Panc1 (cell line): ENCODE measurements at regions not wholly inside any gene's neighbourhood (a gene's known extent, or its start where the extent isn't known, plus 50 kb on each side); places are given as distances from the start of the nearest gene placed in this dataset.

Experiments used
- ATAC-seq: fragments of 200-7000 bp; cut with Tn5 transposase; 2 replicates; pipeline ENCODE4 v1.9.1; 2020; ENCODE audit warnings: mild to moderate bottlenecking, moderate library complexity
- BruUV-seq: library from RNA; stranded (reverse); fragments of 400-500 nt; replicated peaks from 2 replicates; lab custom pipeline; 2021; lab: Mats Ljungman, UMichigan
- CTCF ChIA-PET: fragments of 300-600 bp; sonication (Branson Sonifier 250); formaldehyde crosslinking; loops from one replicate; lab custom pipeline; 2022; ENCODE audit warnings: antibody characterized with exemption; lab: Charles Lee
- POLR2A ChIA-PET: fragments of 300-600 bp; sonication (Branson Sonifier 250); formaldehyde crosslinking; loops from one replicate; lab custom pipeline; 2022; ENCODE audit warnings: antibody characterized with exemption; lab: Charles Lee
- DNase-seq: peaks from one replicate; pipeline ENCODE4 v3.0.0-alpha.2; 2010; ENCODE audit warnings: low read depth, low spot score
- H3K27ac ChIP-seq: 2 replicates; pipeline ENCODE4 v1.5.1; 2011; ENCODE audit warnings: mild to moderate bottlenecking, low read length, inconsistent platforms
- H3K27me3 ChIP-seq: fragments of 200-500 bp; sonication (Bioruptor generic); 2 replicates; pipeline ENCODE4 v1.6.0; 2014; ENCODE audit warnings: low read length, inconsistent platforms; ENCODE audit not compliant: control insufficient read depth, insufficient read depth
- H3K36me3 ChIP-seq: fragments of 200-500 bp; sonication (Bioruptor generic); 2 replicates; pipeline ENCODE4 v1.5.1; 2014; ENCODE audit warnings: inconsistent platforms, mild to moderate bottlenecking, low read length, moderate library complexity; ENCODE audit not compliant: control insufficient read depth, insufficient read depth
- H3K4me1 ChIP-seq: 2 replicates; pipeline ENCODE4 v1.5.1; 2011; ENCODE audit warnings: inconsistent platforms, mild to moderate bottlenecking, low read length, moderate library complexity; ENCODE audit not compliant: control insufficient read depth, insufficient read depth
- H3K4me3 ChIP-seq, 2 experiments: 2 replicates each; pipeline ENCODE4 v1.5.1; 2011 to 2012; ENCODE audit warnings: low read depth in 2 of 2, low read length in 2 of 2, mild to moderate bottlenecking in 2 of 2, inconsistent platforms in 1 of 2, moderate library complexity in 1 of 2
- H3K9me3 ChIP-seq: fragments of 200-500 bp; sonication (Bioruptor generic); 2 replicates; pipeline ENCODE4 v1.5.1; 2014; ENCODE audit warnings: low read depth, mild to moderate bottlenecking, inconsistent platforms, low read length, moderate library complexity; ENCODE audit not compliant: control insufficient read depth, insufficient read depth
- POLR2AphosphoS5 ChIP-seq: IDR thresholded peaks from 2 replicates; pipeline ENCODE4 v1.6.1; 2012; ENCODE audit warnings: mild to moderate bottlenecking, low read depth, low read length, moderate library complexity
- SIN3A ChIP-seq: IDR thresholded peaks from 2 replicates; pipeline ENCODE4 v1.6.1; 2012; ENCODE audit warnings: low read depth, mild to moderate bottlenecking, low read length, moderate library complexity, borderline replicate concordance; ENCODE audit not compliant: insufficient read depth
- TCF7L2 ChIP-seq: IDR thresholded peaks from 2 replicates; pipeline ENCODE4 v1.6.1; 2011; ENCODE audit warnings: mild to moderate bottlenecking, low read depth, low read length, inconsistent platforms
- in situ Hi-C: cut with HindIII; loops from 2 replicates; pipeline ENCODE4 v1.10.0; 2016; ENCODE audit warnings: low sequenced_read_pairs, low pct_unique_long_range_greater_than_20kb
- intact Hi-C: fragments of 100-400 bp; cut with micrococcal nuclease; formaldehyde crosslinking; loops from one replicate; pipeline ENCODE4 v1.10.0; 2022; ENCODE audit not compliant: unreplicated experiment
- TF ChIP-seq, protein P1 (sequence below): fragments of 450-650 bp; IDR thresholded peaks from 2 replicates; pipeline ENCODE4 v1.5.1; 2017; ENCODE audit warnings: mild to moderate bottlenecking
- TF ChIP-seq, protein P2 (sequence below), 2 experiments: IDR thresholded peaks; 2 replicates each; pipeline ENCODE4 v1.6.1; 2011 to 2012; ENCODE audit warnings: low read depth in 2 of 2, control low read depth in 1 of 2, low read length in 1 of 2, mild to moderate bottlenecking in 1 of 2, moderate library complexity in 1 of 2; ENCODE audit not compliant: insufficient read depth in 1 of 2

DNA sequence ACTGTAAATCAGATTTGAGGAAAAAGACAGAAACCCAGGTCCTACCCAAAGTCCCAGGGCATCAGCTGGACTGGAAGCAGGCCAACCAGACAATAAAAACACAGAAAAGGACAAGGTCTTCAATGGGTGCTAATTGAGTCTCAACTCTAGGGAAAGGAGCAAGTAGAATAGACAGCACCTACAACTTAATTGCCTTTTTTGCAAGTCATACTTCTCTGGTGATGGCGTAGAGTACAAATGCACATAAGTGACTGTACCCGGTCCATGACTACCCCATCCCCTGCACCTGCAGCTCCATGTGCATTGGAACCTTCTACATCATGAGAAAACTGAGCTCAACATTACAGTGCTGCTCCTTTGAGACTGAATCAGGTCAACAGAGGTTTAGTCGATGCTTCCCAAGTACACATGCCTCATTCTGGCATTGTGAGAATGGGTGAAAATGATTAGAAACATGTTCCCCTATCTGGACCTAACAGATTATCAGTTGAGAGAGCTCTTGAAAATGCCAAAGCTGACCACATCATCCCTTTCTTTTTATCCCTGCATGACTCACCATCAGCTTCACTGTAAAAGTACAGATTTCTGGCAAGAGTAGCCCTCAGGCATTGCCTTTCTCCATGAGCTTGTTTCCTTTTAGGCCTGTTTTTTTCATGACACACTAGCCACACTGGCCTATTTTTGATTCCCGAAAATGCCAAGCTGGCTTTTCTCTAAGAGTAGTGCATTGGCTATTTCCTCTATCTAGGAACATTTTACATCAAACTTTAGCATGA, 298.3 kb downstream of the HS3ST1 start:
- H3K27ac ChIP-seq = no peak overlapping the region
- H3K36me3 ChIP-seq = no peaks in the 10 kb centered on the region
- no peaks in the 10 kb centered on the region for H3K9me3 ChIP-seq
- TF ChIP-seq, protein P1, sequence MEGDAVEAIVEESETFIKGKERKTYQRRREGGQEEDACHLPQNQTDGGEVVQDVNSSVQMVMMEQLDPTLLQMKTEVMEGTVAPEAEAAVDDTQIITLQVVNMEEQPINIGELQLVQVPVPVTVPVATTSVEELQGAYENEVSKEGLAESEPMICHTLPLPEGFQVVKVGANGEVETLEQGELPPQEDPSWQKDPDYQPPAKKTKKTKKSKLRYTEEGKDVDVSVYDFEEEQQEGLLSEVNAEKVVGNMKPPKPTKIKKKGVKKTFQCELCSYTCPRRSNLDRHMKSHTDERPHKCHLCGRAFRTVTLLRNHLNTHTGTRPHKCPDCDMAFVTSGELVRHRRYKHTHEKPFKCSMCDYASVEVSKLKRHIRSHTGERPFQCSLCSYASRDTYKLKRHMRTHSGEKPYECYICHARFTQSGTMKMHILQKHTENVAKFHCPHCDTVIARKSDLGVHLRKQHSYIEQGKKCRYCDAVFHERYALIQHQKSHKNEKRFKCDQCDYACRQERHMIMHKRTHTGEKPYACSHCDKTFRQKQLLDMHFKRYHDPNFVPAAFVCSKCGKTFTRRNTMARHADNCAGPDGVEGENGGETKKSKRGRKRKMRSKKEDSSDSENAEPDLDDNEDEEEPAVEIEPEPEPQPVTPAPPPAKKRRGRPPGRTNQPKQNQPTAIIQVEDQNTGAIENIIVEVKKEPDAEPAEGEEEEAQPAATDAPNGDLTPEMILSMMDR = no peak
- no peak for TF ChIP-seq SIN3A
- no peak for TF ChIP-seq TCF7L2
- TF ChIP-seq, protein P2, sequence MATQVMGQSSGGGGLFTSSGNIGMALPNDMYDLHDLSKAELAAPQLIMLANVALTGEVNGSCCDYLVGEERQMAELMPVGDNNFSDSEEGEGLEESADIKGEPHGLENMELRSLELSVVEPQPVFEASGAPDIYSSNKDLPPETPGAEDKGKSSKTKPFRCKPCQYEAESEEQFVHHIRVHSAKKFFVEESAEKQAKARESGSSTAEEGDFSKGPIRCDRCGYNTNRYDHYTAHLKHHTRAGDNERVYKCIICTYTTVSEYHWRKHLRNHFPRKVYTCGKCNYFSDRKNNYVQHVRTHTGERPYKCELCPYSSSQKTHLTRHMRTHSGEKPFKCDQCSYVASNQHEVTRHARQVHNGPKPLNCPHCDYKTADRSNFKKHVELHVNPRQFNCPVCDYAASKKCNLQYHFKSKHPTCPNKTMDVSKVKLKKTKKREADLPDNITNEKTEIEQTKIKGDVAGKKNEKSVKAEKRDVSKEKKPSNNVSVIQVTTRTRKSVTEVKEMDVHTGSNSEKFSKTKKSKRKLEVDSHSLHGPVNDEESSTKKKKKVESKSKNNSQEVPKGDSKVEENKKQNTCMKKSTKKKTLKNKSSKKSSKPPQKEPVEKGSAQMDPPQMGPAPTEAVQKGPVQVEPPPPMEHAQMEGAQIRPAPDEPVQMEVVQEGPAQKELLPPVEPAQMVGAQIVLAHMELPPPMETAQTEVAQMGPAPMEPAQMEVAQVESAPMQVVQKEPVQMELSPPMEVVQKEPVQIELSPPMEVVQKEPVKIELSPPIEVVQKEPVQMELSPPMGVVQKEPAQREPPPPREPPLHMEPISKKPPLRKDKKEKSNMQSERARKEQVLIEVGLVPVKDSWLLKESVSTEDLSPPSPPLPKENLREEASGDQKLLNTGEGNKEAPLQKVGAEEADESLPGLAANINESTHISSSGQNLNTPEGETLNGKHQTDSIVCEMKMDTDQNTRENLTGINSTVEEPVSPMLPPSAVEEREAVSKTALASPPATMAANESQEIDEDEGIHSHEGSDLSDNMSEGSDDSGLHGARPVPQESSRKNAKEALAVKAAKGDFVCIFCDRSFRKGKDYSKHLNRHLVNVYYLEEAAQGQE (IDR thresholded peaks at IDR 0.05; ENCODE audit: insufficient read depth in 1 of 2, low read depth in 2 of 2, low read length in 1 of 2) = no peak
- no peak for TF ChIP-seq POLR2AphosphoS5
- ChIA-PET CTCF (no interaction called here), POLR2A (no interaction called here)
- ATAC-seq (no peak), DNase-seq (no peak)
- in situ Hi-C loops (no loop called here), intact Hi-C loops (no loop called here)
- no TSS peak for BruUV-seq
- H3K4me1 ChIP-seq = no peaks in the 10 kb centered on the region
- no peaks in the 10 kb centered on the region for H3K27me3 ChIP-seq
- H3K4me3 ChIP-seq = no peak overlapping the region

GRCh38 chr4:11120435-11120834, 308.3 kb downstream of the HS3ST1 start:
- POLR2A ChIA-PET = no interaction called here
- ATAC-seq (no peak), DNase-seq (no peak)
- Histone ChIP-seq H3K27ac (no peak overlapping the region), H3K4me1 (no peaks in the 10 kb centered on the region), H3K4me3 (no peak overlapping the region), H3K36me3 (no peaks in the 10 kb centered on the region), H3K9me3 (no peaks in the 10 kb centered on the region), H3K27me3 (no peaks in the 10 kb centered on the region)
- CTCF ChIA-PET = no interaction called here
- in situ Hi-C loops = no loop called here
- intact Hi-C loops = no loop called here
- TF ChIP-seq TCF7L2 (no peak), SIN3A (no peak), POLR2AphosphoS5 (no peak)
- TF ChIP-seq, protein P2 (IDR thresholded peaks at IDR 0.05; ENCODE audit: insufficient read depth in 1 of 2, low read depth in 2 of 2, low read length in 1 of 2) = no peak
- TF ChIP-seq, protein P1 = no peak
- BruUV-seq = no TSS peak
